ENCODE measurements at regions not wholly inside any gene's neighbourhood (a gene's known extent, or its start where the extent isn't known, plus 50 kb on each side); places are given as distances from the start of the nearest gene placed in this dataset.

DNA sequence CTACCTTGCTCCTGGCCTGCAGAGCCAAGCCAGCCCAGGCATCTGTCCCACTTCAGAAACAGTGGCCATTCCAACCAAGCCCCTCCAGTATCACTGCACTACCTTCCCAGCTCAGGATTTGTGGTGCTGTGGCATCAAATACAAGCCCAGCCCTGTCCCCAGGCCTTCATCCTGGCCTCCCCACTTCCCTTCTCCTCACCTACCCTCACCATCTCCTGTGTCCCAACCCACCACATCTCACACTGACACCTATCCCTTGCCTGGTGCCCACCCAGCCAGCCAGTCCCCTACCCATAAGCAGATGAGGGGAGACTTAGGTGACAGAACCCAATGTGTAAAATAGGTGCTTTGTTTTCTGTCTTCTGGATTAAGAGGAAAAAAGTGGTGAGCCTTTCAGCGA lies 66.0 kb upstream of the CDH5 start (continued):
- TF ChIP-seq KDM1A (IDR thresholded peaks at IDR 0.05; ENCODE audit: borderline replicate concordance, low read length): no peak
- TF ChIP-seq SP4 (IDR thresholded peaks at IDR 0.05; ENCODE audit: low read length): no peak
- TF ChIP-seq NANOG (IDR thresholded peaks at IDR 0.05; ENCODE audit: insufficient read depth, low read depth, low read length, poor library complexity, severe bottlenecking): no peak

Measured in H1 (cell line).